ENCODE measurements at regions not wholly inside any gene's neighbourhood (a gene's known extent, or its start where the extent isn't known, plus 50 kb on each side); places are given as distances from the start of the nearest gene placed in this dataset.

- 31 to 50% methylated on average over 1 of the region's 1 CpG for WGBS, 2 donors (ENCODE audit: low coverage in 1 of 2)
- H3K9me3 ChIP-seq = no peaks in the 10 kb centered on the region
- H3K36me3 ChIP-seq = no peaks in the 10 kb centered on the region
- no peaks in the 10 kb centered on the region for H3K27me3 ChIP-seq
- intact Hi-C loops (cut with DNase I; ENCODE audit: low total_unique reads) = no loop called here
- DNase-seq = no peak
- no peak overlapping the region for H3K27ac ChIP-seq
- in situ Hi-C loops (cut with MboI; ENCODE audit: low pct_ligation_motif_present in 1 of 4, low pct_unique_long_range_greater_than_20kb in 1 of 4, low sequenced_read_pairs in 3 of 4) = loop anchor here in 2 of 4 donors (10.0 to 25.0 kb wide), 2 partner anchors 97 to 365 kb away; no protein-coding TSS in a partner anchor
- no peak overlapping the region for H3K4me3 ChIP-seq
- no peaks in the 10 kb centered on the region for H3K4me1 ChIP-seq
- TF ChIP-seq POLR2AphosphoS5 (IDR thresholded peaks at IDR 0.05) (no peak), CTCF (IDR thresholded peaks at IDR 0.05) (no peak), EP300 (IDR thresholded peaks at IDR 0.05; ENCODE audit: low read depth) (no peak), POLR2A (IDR thresholded peaks at IDR 0.05) (no peak)
These were observed 504.4 kb upstream of the EEF2KMT start for GRCh38 chr16:5601957-5602356.

GRCh38 chr16:5598793-5599192 lies 501.2 kb upstream of the EEF2KMT start:
- Histone ChIP-seq H3K27me3 (no peaks in the 10 kb centered on the region), H3K27ac (no peak overlapping the region), H3K9me3 (no peaks in the 10 kb centered on the region), H3K4me3 (no peak overlapping the region), H3K4me1 (no peaks in the 10 kb centered on the region), H3K36me3 (no peaks in the 10 kb centered on the region)
- no peak for DNase-seq
- in situ Hi-C loops (cut with MboI; ENCODE audit: low pct_ligation_motif_present in 1 of 4, low pct_unique_long_range_greater_than_20kb in 1 of 4, low sequenced_read_pairs in 3 of 4) = no loop called here
- TF ChIP-seq CTCF (IDR thresholded peaks at IDR 0.05) (no peak), POLR2AphosphoS5 (IDR thresholded peaks at IDR 0.05) (no peak), POLR2A (IDR thresholded peaks at IDR 0.05) (no peak), EP300 (IDR thresholded peaks at IDR 0.05; ENCODE audit: low read depth) (no peak)
- WGBS, 2 donors (ENCODE audit: low coverage in 1 of 2) = 72 to 74% methylated on average over 2 to 7 of the region's 7 CpGs
- intact Hi-C loops (cut with DNase I; ENCODE audit: low total_unique reads) = no loop called here

- in situ Hi-C loops (cut with MboI; ENCODE audit: low pct_ligation_motif_present in 1 of 4, low pct_unique_long_range_greater_than_20kb in 1 of 4, low sequenced_read_pairs in 3 of 4) (no loop called here), intact Hi-C loops (cut with DNase I; ENCODE audit: low total_unique reads) (no loop called here)
- DNase-seq = no peak
- WGBS, 2 donors (ENCODE audit: low coverage in 1 of 2) = 83 to 86% methylated on average over 3 of the region's 3 CpGs
- H3K36me3 ChIP-seq = no peaks in the 10 kb centered on the region
- TF ChIP-seq POLR2A (IDR thresholded peaks at IDR 0.05) (no peak), CTCF (IDR thresholded peaks at IDR 0.05) (no peak), EP300 (IDR thresholded peaks at IDR 0.05; ENCODE audit: low read depth) (no peak), POLR2AphosphoS5 (IDR thresholded peaks at IDR 0.05) (no peak)
- H3K4me3 ChIP-seq = no peak overlapping the region
- no peaks in the 10 kb centered on the region for H3K4me1 ChIP-seq
- no peaks in the 10 kb centered on the region for H3K9me3 ChIP-seq
- H3K27me3 ChIP-seq = no peaks in the 10 kb centered on the region
- no peak overlapping the region for H3K27ac ChIP-seq
These were observed 498.3 kb upstream of the EEF2KMT start for GRCh38 chr16:5595849-5596248.

- no peak for DNase-seq
- H3K9me3 ChIP-seq = no peaks in the 10 kb centered on the region
- H3K27ac ChIP-seq = no peak overlapping the region
- TF ChIP-seq EP300 (IDR thresholded peaks at IDR 0.05; ENCODE audit: low read depth) (no peak), CTCF (IDR thresholded peaks at IDR 0.05) (no peak), POLR2A (IDR thresholded peaks at IDR 0.05) (no peak), POLR2AphosphoS5 (IDR thresholded peaks at IDR 0.05) (no peak)
- no peaks in the 10 kb centered on the region for H3K36me3 ChIP-seq
- in situ Hi-C loops (cut with MboI; ENCODE audit: low pct_ligation_motif_present in 1 of 4, low pct_unique_long_range_greater_than_20kb in 1 of 4, low sequenced_read_pairs in 3 of 4) (no loop called here), intact Hi-C loops (cut with DNase I; ENCODE audit: low total_unique reads) (no loop called here)
- H3K4me1 ChIP-seq = no peaks in the 10 kb centered on the region
- H3K4me3 ChIP-seq = no peak overlapping the region
- no peaks in the 10 kb centered on the region for H3K27me3 ChIP-seq
- WGBS, 2 donors (ENCODE audit: low coverage in 1 of 2) = 81 to 88% methylated on average over 5 to 8 of the region's 8 CpGs
These were observed 492.8 kb upstream of the EEF2KMT start for GRCh38 chr16:5590416-5590815.

Measured in transverse colon (tissue), 4 donors.